DOHH2 (cell line): ENCODE measurements at regions not wholly inside any gene's neighbourhood (a gene's known extent, or its start where the extent isn't known, plus 50 kb on each side); places are given as distances from the start of the nearest gene placed in this dataset.

ENCODE experiments used
- H3F3A ChIP-seq: fragments of 200-600 bp; sonication (generic), shearing (Covaris generic); 2 replicates; pipeline ENCODE4 v1.6.0; 2016; ENCODE audit warnings: antibody characterized with exemption, mild to moderate bottlenecking; ENCODE audit not compliant: control insufficient read depth, insufficient read depth
- H3K27ac ChIP-seq: fragments of 200-600 bp; sonication (generic); 2 replicates; pipeline ENCODE4 v1.5.1; 2014; ENCODE audit warnings: low read depth, mild to moderate bottlenecking, low read length, moderate library complexity
- H3K27me3 ChIP-seq: fragments of 200-600 bp; sonication (generic); 2 replicates; pipeline ENCODE4 v1.6.1; 2014; ENCODE audit warnings: mild to moderate bottlenecking, low read length, mixed read lengths; ENCODE audit not compliant: control insufficient read depth
- H3K36me3 ChIP-seq: fragments of 200-600 bp; sonication (generic); 2 replicates; pipeline ENCODE4 v1.6.1; 2014; ENCODE audit warnings: mild to moderate bottlenecking, low read length, moderate library complexity, mixed read lengths; ENCODE audit not compliant: control insufficient read depth
- H3K4me1 ChIP-seq: fragments of 200-600 bp; sonication (generic); 2 replicates; pipeline ENCODE4 v1.6.1; 2014; ENCODE audit warnings: mild to moderate bottlenecking, low read length, mixed read lengths; ENCODE audit not compliant: control insufficient read depth
- H3K4me2 ChIP-seq: fragments of 200-600 bp; sonication (generic); 2 replicates; pipeline ENCODE4 v1.6.0; 2014; ENCODE audit warnings: mild to moderate bottlenecking, low read length, moderate library complexity
- H3K4me3 ChIP-seq: fragments of 200-600 bp; sonication (generic); 2 replicates; pipeline ENCODE4 v1.5.1; 2014; ENCODE audit warnings: mild to moderate bottlenecking, low read length, mixed read lengths
- H3K79me2 ChIP-seq: fragments of 200-600 bp; sonication (generic); 2 replicates; pipeline ENCODE4 v1.6.1; 2014; ENCODE audit warnings: mild to moderate bottlenecking, low read length, mixed read lengths; ENCODE audit not compliant: control insufficient read depth
- H3K9me2 ChIP-seq: fragments of 200-600 bp; sonication (generic); replicated peaks from 2 replicates; pipeline ENCODE4 v1.6.1; 2014; ENCODE audit warnings: mild to moderate bottlenecking, low read length, mixed read lengths; ENCODE audit not compliant: control insufficient read depth
- H3K9me3 ChIP-seq: fragments of 200-600 bp; sonication (generic); 2 replicates; pipeline ENCODE4 v1.6.1; 2014; ENCODE audit warnings: antibody characterized with exemption, low read length, mixed read lengths; ENCODE audit not compliant: control insufficient read depth, insufficient read depth
- H4K20me1 ChIP-seq: fragments of 200-600 bp; sonication (generic); 2 replicates; pipeline ENCODE4 v1.6.0; 2014; ENCODE audit warnings: low read depth, mild to moderate bottlenecking, antibody characterized with exemption, low read length, moderate library complexity; ENCODE audit not compliant: control insufficient read depth, insufficient read depth
- EZH2phosphoT487 ChIP-seq: fragments of 200-600 bp; sonication (generic); IDR thresholded peaks from 2 replicates; pipeline ENCODE4 v1.6.1; 2017; ENCODE audit warnings: borderline replicate concordance, mild to moderate bottlenecking, antibody characterized with exemption, low read length, moderate library complexity, mixed read lengths
- TF ChIP-seq, protein P1 (sequence below): fragments of 200-600 bp; sonication (generic); IDR thresholded peaks from one replicate; pipeline ENCODE4 v1.5.1; 2014; ENCODE audit warnings: antibody characterized with exemption, mild to moderate bottlenecking, low read depth, low read length; ENCODE audit not compliant: poor library complexity, severe bottlenecking

DNA sequence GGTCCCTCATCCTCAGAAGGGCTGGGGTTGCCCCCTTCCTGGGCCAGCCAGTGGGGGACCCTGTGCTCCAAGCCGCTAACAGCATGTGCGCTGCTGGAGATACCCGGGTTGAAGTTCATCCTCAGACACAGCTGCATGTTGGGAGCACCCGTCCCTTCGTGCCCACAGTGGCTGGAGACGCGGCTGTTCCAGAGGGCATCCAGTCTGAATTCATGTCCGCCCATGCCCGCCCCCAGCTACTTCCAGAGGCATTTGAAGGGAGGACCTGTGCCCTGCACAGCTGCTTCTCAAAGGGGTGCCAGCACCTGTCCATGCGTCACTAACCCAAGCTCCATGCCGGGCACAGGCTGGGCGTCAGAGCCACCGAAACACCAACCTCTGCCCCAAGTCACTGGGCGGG lies 68.1 kb upstream of the ADGRA1 start:
- Histone ChIP-seq H3F3A (no peaks in the 10 kb centered on the region), H3K9me2 (no peaks in the 10 kb centered on the region), H3K79me2 (no peaks in the 10 kb centered on the region), H4K20me1 (no peaks in the 10 kb centered on the region), H3K27me3 (no peaks in the 10 kb centered on the region), H3K27ac (no peak overlapping the region), H3K9me3 (peaks cover 36% of the 10 kb centered on the region; the same call in 1 of the 2 replicates), H3K4me1 (no peaks in the 10 kb centered on the region), H3K36me3 (no peaks in the 10 kb centered on the region), H3K4me3 (no peak overlapping the region), H3K4me2 (no peak overlapping the region)
- no peak for TF ChIP-seq EZH2phosphoT487
- TF ChIP-seq, protein P1, sequence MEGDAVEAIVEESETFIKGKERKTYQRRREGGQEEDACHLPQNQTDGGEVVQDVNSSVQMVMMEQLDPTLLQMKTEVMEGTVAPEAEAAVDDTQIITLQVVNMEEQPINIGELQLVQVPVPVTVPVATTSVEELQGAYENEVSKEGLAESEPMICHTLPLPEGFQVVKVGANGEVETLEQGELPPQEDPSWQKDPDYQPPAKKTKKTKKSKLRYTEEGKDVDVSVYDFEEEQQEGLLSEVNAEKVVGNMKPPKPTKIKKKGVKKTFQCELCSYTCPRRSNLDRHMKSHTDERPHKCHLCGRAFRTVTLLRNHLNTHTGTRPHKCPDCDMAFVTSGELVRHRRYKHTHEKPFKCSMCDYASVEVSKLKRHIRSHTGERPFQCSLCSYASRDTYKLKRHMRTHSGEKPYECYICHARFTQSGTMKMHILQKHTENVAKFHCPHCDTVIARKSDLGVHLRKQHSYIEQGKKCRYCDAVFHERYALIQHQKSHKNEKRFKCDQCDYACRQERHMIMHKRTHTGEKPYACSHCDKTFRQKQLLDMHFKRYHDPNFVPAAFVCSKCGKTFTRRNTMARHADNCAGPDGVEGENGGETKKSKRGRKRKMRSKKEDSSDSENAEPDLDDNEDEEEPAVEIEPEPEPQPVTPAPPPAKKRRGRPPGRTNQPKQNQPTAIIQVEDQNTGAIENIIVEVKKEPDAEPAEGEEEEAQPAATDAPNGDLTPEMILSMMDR, result no peak

- Histone ChIP-seq H3K36me3 (no peaks in the 10 kb centered on the region), H3K27me3 (no peaks in the 10 kb centered on the region), H3K9me2 (no peaks in the 10 kb centered on the region), H3K4me3 (no peak overlapping the region), H4K20me1 (no peaks in the 10 kb centered on the region), H3K9me3 (peaks cover 34% of the 10 kb centered on the region; the same call in 1 of the 2 replicates), H3K79me2 (no peaks in the 10 kb centered on the region), H3K27ac (no peak overlapping the region), H3K4me1 (no peaks in the 10 kb centered on the region), H3F3A (no peaks in the 10 kb centered on the region), H3K4me2 (no peak overlapping the region)
- TF ChIP-seq EZH2phosphoT487, result no peak
- TF ChIP-seq, protein P1, result no peak
Measured at GRCh38 chr10:133019191-133019590, 68.5 kb upstream of the ADGRA1 start.

GRCh38 chr10:133018491-133018890 lies 69.2 kb upstream of the ADGRA1 start:
- Histone ChIP-seq H3K4me1 (no peaks in the 10 kb centered on the region), H3K79me2 (no peaks in the 10 kb centered on the region), H3F3A (no peaks in the 10 kb centered on the region), H3K27me3 (no peaks in the 10 kb centered on the region), H3K36me3 (no peaks in the 10 kb centered on the region), H4K20me1 (no peaks in the 10 kb centered on the region), H3K4me3 (no peak overlapping the region), H3K9me3 (peaks cover 40% of the 10 kb centered on the region), H3K9me2 (no peaks in the 10 kb centered on the region), H3K4me2 (no peak overlapping the region), H3K27ac (no peak overlapping the region)
- TF ChIP-seq, protein P1, result no peak
- TF ChIP-seq EZH2phosphoT487, result no peak
